K562 (cell line): ENCODE measurements at regions not wholly inside any gene's neighbourhood (a gene's known extent, or its start where the extent isn't known, plus 50 kb on each side); places are given as distances from the start of the nearest gene placed in this dataset.

Experiments
- ATAC-seq: fragments of 200-7000 bp; cut with Tn5 transposase; 3 replicates; pipeline ENCODE4 v1.9.1; 2020; ENCODE audit warnings: moderate library complexity
- BruUV-seq: library from RNA; stranded (reverse); fragments of 400-500 nt; replicated peaks from 2 replicates; lab custom pipeline; 2021; lab: Mats Ljungman, UMichigan
- CTCF ChIA-PET: fragments of 300-600 bp; formaldehyde crosslinking; extraction: SDS; loops from one replicate; lab custom pipeline; 2021; ENCODE audit warnings: low intra/inter-chr PET ratio; lab: Yijun Ruan, JAX
- POLR2A ChIA-PET: fragments of 300-600, 350-650 bp; sonication (Branson Sonifier 250); formaldehyde crosslinking; extraction: SDS; loops from one replicate; lab custom pipeline; 2021; ENCODE audit warnings: antibody characterized with exemption, inconsistent platforms; lab: Yijun Ruan, JAX
- DNase-seq, 4 experiments: peaks; one replicate each; pipeline versions ENCODE4 v3.0.0 to v3.0.0-alpha.2; 2011 to 2018; ENCODE audit warnings: low spot score in 3 of 4, mixed read lengths in 3 of 4; ENCODE audit errors: extremely low read depth in 1 of 4
- FAIRE-seq: peaks from 2 replicates; lab custom pipeline; 2011; peaks lifted over from hg19 to GRCh38; lab: Jason Lieb, UNC
- H2AFZ ChIP-seq: 2 replicates; pipeline ENCODE4 v1.6.0; 2011; ENCODE audit warnings: low read depth, low read length, control low read depth, inconsistent platforms
- H3K27ac ChIP-seq: fragments of 200-600 bp; 3 replicates; pipeline ENCODE4 v1.8.0; 2011; ENCODE audit warnings: low read depth, mild to moderate bottlenecking, control low read depth, inconsistent platforms, low read length, moderate library complexity, mixed read lengths; ENCODE audit errors: extremely low read depth
- H3K27me3 ChIP-seq, 2 experiments: fragments of 300-600 bp in 1 of 2; 2 replicates in 1 of 2; 3 replicates in 1 of 2; pipeline versions ENCODE4 v1.6.0 to v1.8.0; 2011; ENCODE audit warnings: inconsistent platforms in 2 of 2, low read length in 2 of 2, mild to moderate bottlenecking in 1 of 2, mixed read lengths in 1 of 2, moderate library complexity in 1 of 2; ENCODE audit not compliant: control insufficient read depth in 2 of 2, insufficient read depth in 2 of 2
- H3K36me3 ChIP-seq: fragments of 300-600 bp; 3 replicates; pipeline ENCODE4 v1.8.0; 2011; ENCODE audit warnings: mild to moderate bottlenecking, low read length, inconsistent platforms; ENCODE audit not compliant: control insufficient read depth, insufficient read depth
- H3K4me1 ChIP-seq, 2 experiments: fragments of 200-600 bp in 1 of 2; replicated peaks in 1 of 2; 2 replicates in 1 of 2; 3 replicates in 1 of 2; pipeline versions ENCODE4 v1.5.1 to v1.8.0; 2011; ENCODE audit warnings: inconsistent platforms in 2 of 2, low read length in 2 of 2, mild to moderate bottlenecking in 1 of 2, mixed read lengths in 1 of 2, moderate library complexity in 1 of 2; ENCODE audit not compliant: control insufficient read depth in 2 of 2, insufficient read depth in 2 of 2
- H3K4me2 ChIP-seq: 2 replicates; pipeline ENCODE4 v1.6.1; 2011; ENCODE audit warnings: low read length, control low read depth, inconsistent platforms, mixed read lengths; ENCODE audit not compliant: insufficient read depth
- H3K4me3 ChIP-seq: fragments of 200-600 bp; sonication (generic), shearing (Covaris generic); 2 replicates; pipeline ENCODE4 v1.5.1; 2016; ENCODE audit warnings: control low read depth, inconsistent platforms
- H3K79me2 ChIP-seq: fragments of 200-600 bp; 3 replicates; pipeline ENCODE4 v1.8.0; 2011; ENCODE audit warnings: low read length, inconsistent platforms; ENCODE audit not compliant: control insufficient read depth, insufficient read depth
- H3K9ac ChIP-seq, 2 experiments: 2 replicates each; pipeline versions ENCODE4 v1.6.0 to v1.6.1; 2011; ENCODE audit warnings: low read depth in 2 of 2, low read length in 2 of 2, control low read depth in 1 of 2, inconsistent platforms in 1 of 2, mild to moderate bottlenecking in 1 of 2, mixed read lengths in 1 of 2; ENCODE audit not compliant: insufficient read depth in 1 of 2
- H3K9me1 ChIP-seq: one replicate; pipeline ENCODE4 v1.6.0; 2011; ENCODE audit warnings: inconsistent platforms, mild to moderate bottlenecking, low read length, moderate library complexity; ENCODE audit not compliant: control insufficient read depth, insufficient read depth
- H3K9me3 ChIP-seq: replicated peaks from 2 replicates; pipeline ENCODE4 v1.5.1; 2011; ENCODE audit warnings: low read depth, low read length, inconsistent platforms; ENCODE audit not compliant: control insufficient read depth, insufficient read depth
- H4K20me1 ChIP-seq: replicated peaks from 2 replicates; pipeline ENCODE4 v1.6.1; 2011; ENCODE audit warnings: low read length, inconsistent platforms, mixed read lengths; ENCODE audit not compliant: control insufficient read depth, insufficient read depth
- FOXK1 ChIP-seq: sonication (generic); formaldehyde crosslinking; IDR thresholded peaks from 2 replicates; pipeline ENCODE4 v1.8.0; 2022; ENCODE audit warnings: missing genetic modification reagents, mild to moderate bottlenecking, borderline replicate concordance
- KAT8 ChIP-seq: fragments of 450-650 bp; IDR thresholded peaks from 2 replicates; pipeline ENCODE4 v1.6.1; 2016; ENCODE audit warnings: low read depth, mild to moderate bottlenecking
- PCBP1 ChIP-seq: fragments of 200-400 bp; formaldehyde crosslinking; IDR thresholded peaks from 2 replicates; pipeline ENCODE4 v1.6.1; 2018; ENCODE audit warnings: mild to moderate bottlenecking, low read depth, low read length; ENCODE audit not compliant: poor library complexity, severe bottlenecking
- SRF ChIP-seq, 2 experiments: fragments of 250-450, 450-650 bp in 1 of 2; sonication (Bioruptor Pico) in 1 of 2; sonication (generic) in 1 of 2; formaldehyde crosslinking; IDR thresholded peaks; 2 replicates each; pipeline versions ENCODE4 v1.5.0 to v1.5.1; 2020 to 2022; ENCODE audit warnings: mild to moderate bottlenecking in 1 of 2, missing genetic modification reagents in 1 of 2
- ZNF24 ChIP-seq: fragments of 450-650 bp; IDR thresholded peaks from 2 replicates; pipeline ENCODE4 v1.6.1; 2016
- ZNF431 ChIP-seq: sonication (generic); formaldehyde crosslinking; IDR thresholded peaks from 2 replicates; pipeline ENCODE4 v1.8.0; 2022; ENCODE audit warnings: mild to moderate bottlenecking, missing genetic modification reagents
- ZNF586 ChIP-seq: fragments of 450-650 bp; formaldehyde crosslinking; conservative IDR thresholded peaks from 2 replicates; pipeline ENCODE4 v1.4.0; 2020; ENCODE audit warnings: mild to moderate bottlenecking, moderate library complexity
- ZNF699 ChIP-seq: fragments of 250-450 bp; sonication (Bioruptor Pico); IDR thresholded peaks from 2 replicates; pipeline ENCODE4 v1.8.0; 2021; ENCODE audit warnings: mild to moderate bottlenecking, moderate library complexity; ENCODE audit not compliant: insufficient replicate concordance
- ZSCAN32 ChIP-seq: fragments of 450-650 bp; formaldehyde crosslinking; IDR thresholded peaks from 2 replicates; pipeline ENCODE4 v1.4.0; 2020; ENCODE audit warnings: mild to moderate bottlenecking, moderate library complexity
- WGBS: fragments of 100-300 bp; shearing (Covaris generic); methylation state at CpG from one replicate; pipeline ENCODE4 v1.1.6; 2016; ENCODE audit warnings: low coverage, mixed read lengths; ENCODE audit not compliant: insufficient coverage; ENCODE audit errors: missing lambda C conversion rate; 5-methylcytosine and 5-hydroxymethylcytosine counted together
- in situ Hi-C: fragments of 300-500 bp; cut with MboI; formaldehyde crosslinking; loops from 4 replicates; pipeline ENCODE4 v1.15.0; 2018; ENCODE audit warnings: inconsistent platforms, mixed read lengths
- intact Hi-C: fragments of 100-400 bp; cut with micrococcal nuclease; formaldehyde crosslinking; loops from 2 replicates; pipeline ENCODE4 v1.14.2; 2022

DNA sequence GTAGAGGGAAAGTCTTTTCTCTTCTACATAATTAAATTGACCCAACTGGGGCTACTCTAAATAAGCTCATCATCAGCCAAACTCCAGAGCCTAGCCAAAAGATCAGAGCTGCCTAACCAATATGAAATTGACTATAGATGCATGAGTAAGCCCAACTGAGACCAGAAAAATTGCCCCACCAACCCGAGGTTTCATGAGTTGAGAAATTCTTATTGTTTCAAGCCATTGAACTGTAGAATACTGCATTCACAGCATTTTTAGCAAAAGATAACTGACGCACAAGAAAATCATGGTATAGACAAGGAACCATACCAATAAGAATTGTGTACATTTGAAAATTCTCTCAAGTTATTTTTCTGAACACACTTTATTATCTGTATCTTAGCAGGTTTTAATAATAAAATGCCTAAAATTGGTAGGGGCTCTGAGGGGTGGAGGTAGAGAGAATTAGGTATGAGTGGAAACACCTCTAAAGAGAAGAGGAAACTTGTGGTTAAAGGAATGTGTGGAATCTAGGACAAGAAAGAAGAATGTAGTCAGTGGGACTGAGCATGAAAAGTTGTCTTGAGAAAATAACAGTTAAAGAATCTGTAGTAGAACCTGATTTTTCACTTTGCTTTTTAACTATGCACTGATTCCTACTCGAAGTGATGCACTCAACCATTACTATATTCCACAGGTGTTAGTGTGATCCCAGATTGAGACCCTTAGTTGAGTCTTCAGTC is 200.9 kb upstream of the PPP1R2C start:
- 18% methylated on average over 3 of the region's 3 CpGs for WGBS
- no peak overlapping the region for H3K9ac ChIP-seq
- no peaks in the 10 kb centered on the region for H3K79me2 ChIP-seq
- in situ Hi-C loops (no loop called here), intact Hi-C loops (no loop called here)
- no TSS peak for BruUV-seq
- ChIA-PET CTCF (no interaction called here), POLR2A (no interaction called here)
- no peaks in the 10 kb centered on the region for H3K36me3 ChIP-seq
- no peak overlapping the region for H3K4me3 ChIP-seq
- FAIRE-seq (no peak), ATAC-seq (no peak), DNase-seq (no peak)
- no peaks in the 10 kb centered on the region for H3K9me3 ChIP-seq
- no peaks in the 10 kb centered on the region for H3K9me1 ChIP-seq
- no peak overlapping the region for H2AFZ ChIP-seq
- no peaks in the 10 kb centered on the region for H3K4me1 ChIP-seq
- no peak for TF ChIP-seq PCBP1
- no peak for TF ChIP-seq SRF (CRISPR knock-in tag; IDR thresholded peaks at IDR 0.05)
- no peak for TF ChIP-seq KAT8
- TF ChIP-seq ZNF431 (CRISPR knock-in tag) = no peak
- no peak for TF ChIP-seq ZSCAN32 (CRISPR knock-in tag)
- no peak for TF ChIP-seq ZNF24
- no peak for TF ChIP-seq ZNF699 (CRISPR knock-in tag)
- TF ChIP-seq ZNF586 (CRISPR knock-in tag) = no peak
- TF ChIP-seq FOXK1 (CRISPR knock-in tag) = no peak
- H4K20me1 ChIP-seq = no peaks in the 10 kb centered on the region
- H3K4me2 ChIP-seq = no peak overlapping the region
- no peak overlapping the region for H3K27ac ChIP-seq
- no peaks in the 10 kb centered on the region for H3K27me3 ChIP-seq
